HG03354 (cell line): ENCODE measurements at regions not wholly inside any gene's neighbourhood (a gene's known extent, or its start where the extent isn't known, plus 50 kb on each side); places are given as distances from the start of the nearest gene placed in this dataset.
"Not testable (repeated sequence)": the region's sequence is repeated elsewhere in the genome, so short reads cannot be mapped to it uniquely, and the experiment has no call there.

Source experiments
- ATAC-seq: cut with Tn5 transposase; IDR thresholded peaks from one replicate; pipeline ENCODE4 v1.9.1; 2021; ENCODE audit warnings: mild to moderate bottlenecking; ENCODE audit not compliant: unreplicated experiment, poor library complexity, severe bottlenecking

- ATAC-seq: not testable (repeated sequence)
These were observed 202.0 kb upstream of the ZNF337 start for GRCh38 chr20:25898663-25899062.

DNA sequence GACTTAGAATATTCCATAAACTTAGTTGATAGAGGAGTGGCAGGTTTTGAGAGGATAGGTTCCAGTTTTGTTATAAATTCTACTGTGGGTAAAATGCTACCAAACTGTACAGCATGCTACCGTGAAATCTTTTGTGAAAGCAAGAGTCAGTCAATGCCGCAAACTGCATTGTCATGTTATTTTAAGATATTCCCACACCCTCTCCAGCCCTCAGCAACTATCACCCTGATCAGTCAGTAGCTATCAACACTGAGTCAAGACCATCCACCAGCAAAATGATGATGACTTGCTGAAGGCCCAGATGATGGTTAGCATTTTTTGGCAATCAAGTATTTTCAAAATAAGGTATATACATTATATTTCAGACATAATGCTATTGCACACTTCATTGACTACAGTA is 182.4 kb upstream of the ZNF337 start:
- not testable (repeated sequence) for ATAC-seq

DNA sequence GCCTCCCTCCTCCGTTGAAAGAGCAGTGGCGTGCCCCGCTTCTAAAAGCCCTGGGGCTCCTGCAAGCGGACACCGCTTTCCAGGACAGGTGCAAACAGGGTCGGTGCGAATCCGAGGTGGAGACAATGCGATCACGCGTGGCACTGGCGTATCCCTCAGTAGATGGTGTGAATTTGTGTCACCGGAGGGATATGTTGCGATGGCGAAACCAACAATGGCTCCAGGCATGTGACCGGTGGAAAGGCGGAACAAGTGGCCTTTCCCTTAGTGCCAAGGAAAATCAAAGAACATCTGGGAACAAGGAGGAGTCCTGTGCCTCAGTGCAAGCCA is 172.0 kb upstream of the ZNF337 start:
- not testable (repeated sequence) for ATAC-seq

- ATAC-seq: peak; percentile 70
These were observed 171.4 kb upstream of the ZNF337 start for GRCh38 chr20:25867776-25868649.

DNA sequence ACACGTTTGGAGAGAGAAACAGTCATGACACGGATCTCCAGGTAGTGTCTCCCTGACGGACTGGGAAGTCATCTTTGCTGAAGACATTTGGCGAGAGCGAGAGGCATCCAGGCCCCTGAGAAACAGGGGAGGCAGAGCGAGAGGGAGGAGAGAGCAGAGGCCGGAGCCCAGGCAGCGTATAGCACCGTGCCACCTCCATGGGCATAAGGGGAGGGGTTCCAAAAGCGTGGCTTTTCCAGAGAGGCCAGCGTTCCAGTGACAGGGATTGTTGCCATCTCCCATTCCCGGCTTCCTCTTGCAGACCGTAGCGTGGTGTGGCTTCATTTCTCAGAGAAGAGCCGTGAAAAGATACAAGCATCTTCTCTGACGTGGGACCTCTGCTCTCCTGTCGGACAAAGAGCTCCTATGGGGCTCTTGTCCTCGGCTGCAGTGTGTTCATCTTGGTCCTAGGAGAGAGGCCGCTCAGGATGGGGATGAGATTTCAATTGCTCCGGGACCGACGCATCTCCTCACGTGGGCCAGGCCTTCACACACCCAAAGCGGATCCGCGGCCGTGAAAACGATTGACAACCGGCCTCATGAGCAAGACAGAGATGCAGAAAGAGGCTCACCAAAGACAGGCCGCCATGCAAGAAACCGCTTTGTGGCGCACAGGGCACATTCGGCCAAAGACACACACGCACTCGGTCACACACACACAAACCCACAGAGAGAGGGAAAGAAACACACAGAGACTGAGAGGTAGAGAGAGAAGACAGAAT is 170.5 kb upstream of the ZNF337 start:
- not testable (repeated sequence) for ATAC-seq

- peak; percentile 52 for ATAC-seq
These were observed 169.3 kb upstream of the ZNF337 start for GRCh38 chr20:25865715-25866656.

DNA sequence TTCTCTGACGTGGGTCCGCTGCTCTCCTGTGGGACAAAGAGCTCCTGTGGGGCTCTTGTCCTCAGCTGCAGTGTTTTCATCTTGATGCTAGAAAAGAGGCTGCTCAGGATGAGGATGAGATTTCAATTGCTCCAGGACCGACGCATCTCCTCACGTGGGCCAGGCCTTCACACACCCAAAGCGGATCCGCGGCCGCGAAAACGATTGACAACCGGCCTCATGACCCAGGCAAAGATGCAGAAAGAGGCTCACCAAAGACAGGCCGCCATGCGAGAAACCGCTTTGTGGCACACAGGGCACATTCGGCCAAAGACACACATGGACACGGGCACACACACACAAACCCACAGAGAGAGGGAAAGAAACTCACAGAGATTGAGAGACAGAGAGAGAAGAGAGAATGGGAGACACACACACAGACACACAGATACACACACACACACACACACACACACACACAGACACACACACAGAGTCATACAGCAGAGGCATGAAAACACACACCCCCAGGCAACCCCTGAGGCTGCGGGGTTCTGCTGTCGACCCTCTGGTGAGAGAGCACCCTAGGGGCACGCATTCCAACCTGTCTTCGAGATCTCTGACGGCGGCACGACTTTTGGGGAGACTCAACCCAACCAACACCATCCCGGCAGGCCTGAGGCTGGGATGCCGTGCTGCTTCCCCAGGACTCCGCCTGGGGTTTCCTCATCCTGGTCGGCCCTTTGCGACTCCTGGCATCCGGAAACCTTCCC is 168.5 kb upstream of the ZNF337 start:
- ATAC-seq: not testable (repeated sequence)

DNA sequence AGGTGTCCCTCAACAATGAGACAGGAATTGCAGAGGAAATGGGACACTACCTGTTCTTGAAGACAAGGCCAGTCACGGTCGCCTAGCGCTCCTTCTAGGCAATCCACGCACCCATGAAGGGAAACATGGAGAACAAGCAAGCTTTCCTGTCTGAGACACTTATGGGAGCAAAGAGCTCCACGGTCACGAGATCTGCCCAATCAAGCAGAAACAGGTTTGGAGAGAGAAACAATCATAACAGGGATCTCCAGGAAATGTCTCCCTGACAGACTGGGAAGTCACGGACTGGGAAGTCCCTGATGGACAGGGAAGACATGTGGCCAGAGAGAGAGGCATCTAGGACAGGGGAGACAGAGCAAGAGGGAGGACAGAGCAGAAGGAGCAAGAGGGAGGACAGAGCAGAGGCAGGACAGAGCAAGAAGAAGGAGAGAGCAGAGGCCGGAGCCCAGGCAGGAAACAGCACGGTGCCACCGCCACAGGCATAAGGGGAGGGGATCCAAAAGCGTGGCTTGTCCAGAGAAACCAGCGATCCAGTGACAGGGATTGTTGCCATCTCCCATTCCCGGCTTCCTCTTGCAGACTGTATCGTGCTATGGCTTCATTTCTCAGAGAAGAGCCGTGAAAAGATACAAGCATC is 167.8 kb upstream of the ZNF337 start:
- ATAC-seq: no peak

DNA sequence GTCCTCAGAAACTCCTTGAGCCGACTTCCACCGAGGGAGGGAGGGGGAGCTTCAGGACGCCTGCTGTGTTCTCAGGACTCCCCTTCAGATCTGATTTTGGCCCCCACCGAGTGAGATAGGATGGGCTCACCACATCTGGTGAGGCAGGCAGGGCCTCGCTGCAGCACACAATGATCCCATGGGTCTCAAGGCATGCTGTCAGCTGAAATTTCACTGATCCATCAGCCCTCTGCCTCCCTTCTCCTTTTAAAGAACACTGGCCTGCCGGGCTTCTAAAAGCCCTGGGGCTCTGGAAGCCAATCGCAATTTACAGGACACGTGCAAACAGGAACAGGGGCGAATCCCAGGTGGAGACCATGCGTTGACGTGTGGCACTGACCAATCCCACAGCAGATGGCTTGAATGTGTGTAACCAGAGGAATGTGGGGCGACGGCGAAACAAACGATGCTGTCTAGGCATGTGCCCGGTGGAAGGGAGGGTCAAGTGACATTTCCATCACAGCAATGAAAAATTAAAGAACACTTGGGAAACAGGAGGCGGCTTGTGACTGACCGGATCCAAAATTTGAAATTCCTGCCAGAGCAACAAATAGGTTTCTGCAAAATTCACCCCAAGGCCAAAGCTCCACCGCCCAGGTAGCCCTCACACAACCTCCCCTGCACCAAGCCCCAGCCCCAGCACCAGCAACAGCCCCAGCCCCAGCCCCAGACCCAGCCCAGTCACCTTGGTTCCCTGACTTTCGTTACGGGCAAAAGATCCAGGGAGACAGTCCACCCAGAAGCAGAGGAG is 167.1 kb upstream of the ZNF337 start:
- ATAC-seq: no peak

- ATAC-seq: peak; percentile 47
These were observed 166.4 kb upstream of the ZNF337 start for GRCh38 chr20:25862967-25863530.

DNA sequence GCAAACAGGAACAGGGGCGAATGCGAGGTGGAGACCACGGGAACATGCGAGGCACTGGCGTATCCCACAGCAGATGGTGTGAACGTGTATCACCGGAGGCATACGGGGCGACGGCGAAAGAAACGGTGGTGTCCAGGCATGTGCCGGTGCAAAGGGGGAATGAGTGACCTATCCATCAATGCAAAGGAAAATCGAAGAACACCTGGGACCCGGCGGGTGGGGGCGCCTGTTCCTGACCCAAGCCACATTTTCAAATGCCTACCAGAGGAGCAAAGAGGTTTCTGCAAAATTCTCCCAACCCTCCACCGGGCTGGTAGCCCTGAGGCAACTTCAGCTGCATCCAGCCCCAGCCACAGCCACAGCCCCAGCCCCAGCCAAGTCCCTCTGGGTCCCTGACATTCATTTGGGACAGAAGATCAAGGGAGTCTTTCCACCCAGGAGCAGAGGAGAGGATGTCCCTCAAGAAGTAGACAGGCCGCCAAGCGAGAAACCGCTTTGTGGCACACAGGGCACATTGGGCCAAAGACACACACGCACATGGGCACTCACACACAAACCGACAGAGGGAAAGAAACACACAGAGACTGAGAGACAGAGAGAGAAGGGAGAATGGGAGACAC is 164.0 kb upstream of the ZNF337 start:
- ATAC-seq: no peak

- peak; percentile 54 for ATAC-seq
These were observed 163.2 kb upstream of the ZNF337 start for GRCh38 chr20:25859649-25860530.

- no peak for ATAC-seq
These were observed 162.1 kb upstream of the ZNF337 start for GRCh38 chr20:25858495-25859425.

DNA sequence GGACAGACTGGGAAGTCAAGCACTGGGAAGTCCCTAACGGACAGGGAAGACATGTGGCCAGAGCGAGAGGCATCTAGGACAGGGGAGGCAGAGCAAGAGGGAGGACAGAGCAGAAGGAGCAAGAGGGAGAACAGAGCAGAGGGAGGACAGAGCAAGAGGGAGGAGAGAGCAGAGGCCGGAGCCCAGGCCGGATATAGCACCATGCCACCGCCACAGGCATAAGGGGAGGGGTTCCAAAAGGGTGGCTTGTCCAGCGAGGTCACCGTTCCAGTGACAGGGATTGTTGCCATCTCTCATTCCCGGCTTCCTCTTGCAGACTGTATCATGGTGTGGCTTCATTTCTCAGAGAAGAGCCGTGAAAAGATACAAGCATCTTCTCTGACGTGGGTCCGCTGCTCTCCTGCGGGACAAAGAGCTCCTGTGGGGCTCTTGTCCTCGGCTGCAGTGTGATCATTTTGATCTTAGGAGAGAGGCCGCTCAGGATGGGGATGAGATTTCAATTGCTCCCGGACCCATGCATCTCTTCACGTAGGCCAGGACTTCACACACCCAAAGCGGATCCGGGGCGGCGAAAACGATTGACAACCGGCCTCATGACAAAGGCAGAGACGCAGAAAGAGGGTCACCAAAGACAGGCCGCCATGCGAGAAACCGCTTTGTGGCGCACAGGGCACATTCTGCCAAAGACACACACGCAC is 160.6 kb upstream of the ZNF337 start:
- ATAC-seq: not testable (repeated sequence)
